ENCODE measurements at regions not wholly inside any gene's neighbourhood (a gene's known extent, or its start where the extent isn't known, plus 50 kb on each side); places are given as distances from the start of the nearest gene placed in this dataset.

- no peak overlapping the region for H3K4me3 ChIP-seq
- H3K27ac ChIP-seq = no peak overlapping the region
- TF ChIP-seq POLR2AphosphoS5 (IDR thresholded peaks at IDR 0.05) = no peak
- TF ChIP-seq, protein P1, sequence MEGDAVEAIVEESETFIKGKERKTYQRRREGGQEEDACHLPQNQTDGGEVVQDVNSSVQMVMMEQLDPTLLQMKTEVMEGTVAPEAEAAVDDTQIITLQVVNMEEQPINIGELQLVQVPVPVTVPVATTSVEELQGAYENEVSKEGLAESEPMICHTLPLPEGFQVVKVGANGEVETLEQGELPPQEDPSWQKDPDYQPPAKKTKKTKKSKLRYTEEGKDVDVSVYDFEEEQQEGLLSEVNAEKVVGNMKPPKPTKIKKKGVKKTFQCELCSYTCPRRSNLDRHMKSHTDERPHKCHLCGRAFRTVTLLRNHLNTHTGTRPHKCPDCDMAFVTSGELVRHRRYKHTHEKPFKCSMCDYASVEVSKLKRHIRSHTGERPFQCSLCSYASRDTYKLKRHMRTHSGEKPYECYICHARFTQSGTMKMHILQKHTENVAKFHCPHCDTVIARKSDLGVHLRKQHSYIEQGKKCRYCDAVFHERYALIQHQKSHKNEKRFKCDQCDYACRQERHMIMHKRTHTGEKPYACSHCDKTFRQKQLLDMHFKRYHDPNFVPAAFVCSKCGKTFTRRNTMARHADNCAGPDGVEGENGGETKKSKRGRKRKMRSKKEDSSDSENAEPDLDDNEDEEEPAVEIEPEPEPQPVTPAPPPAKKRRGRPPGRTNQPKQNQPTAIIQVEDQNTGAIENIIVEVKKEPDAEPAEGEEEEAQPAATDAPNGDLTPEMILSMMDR (IDR thresholded peaks at IDR 0.05 in 8 of 11, conservative IDR thresholded peaks at IDR 0.05 in 3 of 11) = no peak
- no peak for TF ChIP-seq POLR2A (IDR thresholded peaks at IDR 0.05)
- H3K36me3 ChIP-seq = no peaks in the 10 kb centered on the region
- no peaks in the 10 kb centered on the region for H3K27me3 ChIP-seq (replicated peaks in 1 of 7)
- intact Hi-C loops (cut with DNase I; ENCODE audit: low total_unique reads) = no loop called here
- WGBS, 5 donors = 60 to 84% (median 69%) methylated on average over 2 of the region's 2 CpGs
- no peaks in the 10 kb centered on the region for H3K9me3 ChIP-seq
- H3K4me1 ChIP-seq = peaks cover 0 to 11% (median 0%) of the 10 kb centered on the region in 6 donors
- DNase-seq = no peak
These were observed 188.3 kb upstream of the DPT start for GRCh38 chr1:168917309-168917708.

DNA sequence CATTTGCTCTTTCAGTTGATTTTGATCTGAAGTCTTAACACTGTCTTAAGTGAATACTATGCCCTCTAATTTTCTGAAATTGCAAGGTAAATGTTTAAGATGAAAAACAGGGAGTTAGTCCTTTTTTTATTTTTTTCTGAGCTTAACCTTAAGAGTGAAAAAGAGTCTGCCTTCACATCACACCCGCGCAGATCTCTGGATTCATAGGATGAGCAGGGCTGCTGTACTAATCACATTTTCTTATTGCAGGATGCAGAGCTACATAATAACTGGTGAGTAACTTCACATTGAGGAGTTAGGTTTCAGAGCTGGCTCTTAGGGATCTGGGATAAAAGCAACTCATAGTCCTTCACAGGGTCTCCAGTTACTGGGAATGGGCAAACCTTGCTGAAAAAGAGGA, 188.7 kb upstream of the ATP1B1 start:
- TF ChIP-seq, protein P1 (IDR thresholded peaks at IDR 0.05 in 8 of 11, conservative IDR thresholded peaks at IDR 0.05 in 3 of 11) = no peak
- TF ChIP-seq POLR2A (IDR thresholded peaks at IDR 0.05) = no peak
- no peak for TF ChIP-seq POLR2AphosphoS5 (IDR thresholded peaks at IDR 0.05)
- no peak overlapping the region for H3K27ac ChIP-seq
- H3K36me3 ChIP-seq = no peaks in the 10 kb centered on the region
- no peak overlapping the region for H3K4me3 ChIP-seq
- no peak for DNase-seq
- H3K4me1 ChIP-seq = peaks cover 0 to 11% (median 0%) of the 10 kb centered on the region in 6 donors
- intact Hi-C loops (cut with DNase I; ENCODE audit: low total_unique reads) = no loop called here
- H3K9me3 ChIP-seq = no peaks in the 10 kb centered on the region
- 91 to 97% (median 95%) methylated on average over 2 of the region's 2 CpGs for whole genome bisulfite sequencing, 5 donors
- no peaks in the 10 kb centered on the region for H3K27me3 ChIP-seq (replicated peaks in 1 of 7)

GRCh38 chr1:168918860-168919741, 187.4 kb upstream of the ATP1B1 start:
- H3K9me3 ChIP-seq = no peaks in the 10 kb centered on the region
- H3K27me3 ChIP-seq (replicated peaks in 1 of 7) = no peaks in the 10 kb centered on the region
- no peaks in the 10 kb centered on the region for H3K36me3 ChIP-seq
- intact Hi-C loops (cut with DNase I; ENCODE audit: low total_unique reads) = no loop called here
- no peak overlapping the region for H3K27ac ChIP-seq
- DNase-seq = no peak
- H3K4me1 ChIP-seq = peaks cover 0 to 11% (median 0%) of the 10 kb centered on the region in 6 donors
- no peak overlapping the region for H3K4me3 ChIP-seq
- TF ChIP-seq, protein P1 (IDR thresholded peaks at IDR 0.05 in 8 of 11, conservative IDR thresholded peaks at IDR 0.05 in 3 of 11) = no peak
- TF ChIP-seq POLR2A (IDR thresholded peaks at IDR 0.05) (no peak), POLR2AphosphoS5 (IDR thresholded peaks at IDR 0.05) (no peak)
- 73 to 80% (median 74%) methylated on average over 5 of the region's 5 CpGs for WGBS, 5 donors

- DNase-seq = no peak
- H3K4me3 ChIP-seq = no peak overlapping the region
- H3K27me3 ChIP-seq (replicated peaks in 1 of 7) = no peaks in the 10 kb centered on the region
- no peaks in the 10 kb centered on the region for H3K36me3 ChIP-seq
- TF ChIP-seq, protein P1 (IDR thresholded peaks at IDR 0.05 in 8 of 11, conservative IDR thresholded peaks at IDR 0.05 in 3 of 11) = no peak
- TF ChIP-seq POLR2A (IDR thresholded peaks at IDR 0.05) (no peak), POLR2AphosphoS5 (IDR thresholded peaks at IDR 0.05) (no peak)
- WGBS, 5 donors = 59 to 75% (median 67%) methylated on average over 6 of the region's 6 CpGs
- intact Hi-C loops (cut with DNase I; ENCODE audit: low total_unique reads) = no loop called here
- H3K9me3 ChIP-seq = no peaks in the 10 kb centered on the region
- H3K27ac ChIP-seq = peak overlapping the region in 5 of 8 donors; percentile 14 to 41 (median 39)
- H3K4me1 ChIP-seq = peaks cover 0 to 11% (median 0%) of the 10 kb centered on the region in 6 donors
These were observed 185.9 kb upstream of the ATP1B1 start for GRCh38 chr1:168920456-168921094.
